WI38 (cell line): ENCODE measurements at regions not wholly inside any gene's neighbourhood (a gene's known extent, or its start where the extent isn't known, plus 50 kb on each side); places are given as distances from the start of the nearest gene placed in this dataset.

Experiments
- H3K4me3 ChIP-seq: 2 replicates; pipeline ENCODE4 v1.5.1; 2011; ENCODE audit warnings: low read depth, mild to moderate bottlenecking, control low read depth, low read length
- CTCF ChIP-seq: IDR thresholded peaks from 2 replicates; pipeline ENCODE4 v1.5.1; 2012; ENCODE audit warnings: low read depth, mild to moderate bottlenecking, control low read depth, low read length

- H3K4me3 ChIP-seq, result no peak overlapping the region
- no peak for TF ChIP-seq CTCF
Observed at GRCh38 chr10:44814929-44815328, 96.2 kb upstream of the TMEM72 start.

- no peak overlapping the region for H3K4me3 ChIP-seq
- TF ChIP-seq CTCF, result no peak
Observed at GRCh38 chr10:44818041-44818649, 93.0 kb upstream of the TMEM72 start.

GRCh38 chr10:44818701-44819127 lies 92.4 kb upstream of the TMEM72 start:
- no peak for TF ChIP-seq CTCF

GRCh38 chr10:44820094-44820493 lies 91.0 kb upstream of the TMEM72 start:
- no peak for TF ChIP-seq CTCF

More at GRCh38 chr10:44818701-44819127, 92.4 kb upstream of the TMEM72 start:
- H3K4me3 ChIP-seq, result no peak overlapping the region

GRCh38 chr10:44821290-44821689 lies 89.8 kb upstream of the TMEM72 start:
- no peak overlapping the region for H3K4me3 ChIP-seq
- TF ChIP-seq CTCF, result no peak

More at GRCh38 chr10:44820094-44820493, 91.0 kb upstream of the TMEM72 start:
- no peak overlapping the region for H3K4me3 ChIP-seq

- H3K4me3 ChIP-seq, result no peak overlapping the region
- no peak for TF ChIP-seq CTCF
Observed at GRCh38 chr10:44822349-44822748, 88.8 kb upstream of the TMEM72 start.

GRCh38 chr10:44822966-44823365 lies 88.2 kb upstream of the TMEM72 start:
- TF ChIP-seq CTCF, result no peak
- H3K4me3 ChIP-seq, result no peak overlapping the region
